Effector CD4-positive, alpha-beta T cell (primary cell): ENCODE measurements at regions not wholly inside any gene's neighbourhood (a gene's known extent, or its start where the extent isn't known, plus 50 kb on each side); places are given as distances from the start of the nearest gene placed in this dataset.
"Not testable (repeated sequence)": the region's sequence is repeated elsewhere in the genome, so short reads cannot be mapped to it uniquely, and the experiment has no call there.

Experiments used
- DNase-seq: peaks from one replicate; pipeline ENCODE4 v3.0.0-alpha.2; 2020

DNA sequence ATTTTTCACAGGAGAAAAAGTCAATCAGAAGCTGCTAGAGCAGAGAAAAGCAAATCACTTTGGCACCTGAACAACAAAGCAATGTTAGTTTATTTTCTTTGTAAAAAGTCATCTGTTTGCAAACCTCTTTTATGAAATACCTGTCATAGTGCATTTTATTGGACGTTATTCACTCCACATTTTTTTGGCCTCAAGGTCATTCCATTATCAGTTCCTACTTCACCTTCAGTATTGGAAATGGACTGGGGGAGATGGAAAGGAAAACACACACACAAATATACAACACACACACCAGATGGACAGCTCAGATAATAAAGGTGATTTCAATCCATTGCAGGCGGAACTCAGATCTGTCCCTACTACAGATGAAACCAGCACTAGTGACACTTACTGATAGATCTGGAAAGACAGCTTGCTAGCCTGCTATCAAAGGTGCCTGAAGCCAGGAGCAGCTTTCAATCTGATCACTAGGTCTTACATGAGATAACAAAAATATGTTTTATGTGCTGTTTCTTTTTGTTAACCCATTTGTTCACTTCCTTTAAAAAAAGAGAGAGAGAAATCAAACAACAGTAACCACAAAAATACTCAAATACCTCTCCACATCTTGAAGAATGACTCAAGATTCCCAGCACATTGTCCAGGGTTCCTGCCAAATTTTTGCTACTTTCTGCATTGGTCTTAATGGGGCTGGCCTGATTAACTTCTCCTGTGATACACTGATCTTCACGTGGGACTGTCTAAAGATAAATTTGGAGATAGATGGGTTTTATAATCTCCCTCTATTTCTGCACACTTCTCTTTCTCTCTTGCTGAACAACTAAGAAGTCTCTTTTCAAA is 844.3 kb upstream of the TENM4 start:
- DNase-seq, result no peak

DNA sequence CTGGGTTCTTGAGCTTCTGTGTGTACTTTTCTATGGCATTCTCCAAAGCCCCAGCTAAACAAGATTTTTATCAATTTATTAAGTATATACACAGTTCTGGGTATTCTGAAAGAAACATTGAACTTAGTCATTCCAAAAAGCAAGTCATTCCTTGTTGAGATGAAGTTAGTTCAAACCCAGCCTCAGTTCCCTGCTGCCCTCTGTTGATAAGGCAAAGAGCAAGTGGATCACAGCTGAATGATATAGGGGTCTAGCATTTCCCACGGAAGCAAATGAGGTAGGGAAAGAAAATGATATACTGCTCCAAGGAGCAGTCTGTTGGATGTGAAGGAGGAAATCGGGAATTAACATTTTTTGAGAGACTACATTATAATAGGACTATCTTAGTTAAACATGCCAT is 841.8 kb upstream of the TENM4 start:
- no peak for DNase-seq

DNA sequence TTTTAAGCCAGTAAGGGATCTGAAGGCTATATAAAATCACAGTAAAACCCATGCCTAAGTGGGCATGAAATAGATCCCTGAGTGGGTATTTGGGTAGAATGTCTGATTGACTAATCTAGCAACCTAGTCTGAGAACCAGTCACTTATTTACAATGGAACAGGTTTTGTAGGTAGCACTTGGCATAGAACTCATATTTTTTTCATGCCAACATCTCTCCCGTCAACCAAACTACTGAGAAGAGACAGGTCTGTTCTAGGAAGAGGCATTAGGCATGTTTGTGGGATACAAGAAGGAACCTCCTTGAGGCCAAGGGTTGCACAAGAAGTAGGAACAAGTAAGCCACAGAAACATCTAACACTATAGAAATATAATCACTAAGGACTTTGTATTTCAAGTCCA is 840.4 kb upstream of the TENM4 start:
- no peak for DNase-seq

DNA sequence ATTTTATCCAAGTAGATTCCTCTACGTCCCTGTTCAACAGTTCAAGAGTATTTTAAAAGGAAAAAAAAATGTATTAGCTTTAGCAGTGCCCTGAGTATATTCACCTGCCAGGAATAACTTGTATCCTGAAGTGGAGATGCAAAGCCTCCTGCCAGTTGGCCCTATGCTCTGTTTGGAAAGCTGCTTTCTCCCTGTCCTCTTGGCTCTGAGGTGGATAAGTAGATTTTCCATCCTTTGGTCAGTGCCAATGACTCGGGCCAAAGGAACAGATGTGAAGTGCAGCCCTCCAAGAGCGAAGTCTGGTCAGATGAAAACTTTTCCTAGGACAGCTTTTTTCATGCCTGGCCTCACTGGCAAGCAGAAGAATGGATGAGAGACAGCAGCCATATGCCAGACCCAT is 839.9 kb upstream of the TENM4 start:
- no peak for DNase-seq

DNA sequence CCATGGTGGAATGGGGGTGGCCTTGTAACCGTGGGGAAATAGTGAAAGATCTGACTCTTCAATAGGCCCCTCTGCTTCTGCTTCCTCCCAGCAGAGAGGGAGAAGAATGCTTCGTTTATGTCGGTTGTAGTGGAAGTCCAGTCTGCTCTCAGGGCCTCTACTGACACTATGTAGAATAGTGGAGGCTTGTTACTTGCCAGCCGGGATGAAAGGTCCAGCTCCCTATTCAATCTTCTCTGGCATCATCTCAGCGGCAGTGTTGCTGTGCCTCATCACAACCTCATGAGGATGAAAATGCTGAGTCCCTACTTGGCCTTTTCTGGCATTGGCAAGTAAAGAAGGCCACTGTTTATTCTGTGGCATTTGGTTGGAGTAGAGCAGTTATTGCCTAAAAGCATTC is 820.9 kb upstream of the TENM4 start:
- DNase-seq, result no peak

DNA sequence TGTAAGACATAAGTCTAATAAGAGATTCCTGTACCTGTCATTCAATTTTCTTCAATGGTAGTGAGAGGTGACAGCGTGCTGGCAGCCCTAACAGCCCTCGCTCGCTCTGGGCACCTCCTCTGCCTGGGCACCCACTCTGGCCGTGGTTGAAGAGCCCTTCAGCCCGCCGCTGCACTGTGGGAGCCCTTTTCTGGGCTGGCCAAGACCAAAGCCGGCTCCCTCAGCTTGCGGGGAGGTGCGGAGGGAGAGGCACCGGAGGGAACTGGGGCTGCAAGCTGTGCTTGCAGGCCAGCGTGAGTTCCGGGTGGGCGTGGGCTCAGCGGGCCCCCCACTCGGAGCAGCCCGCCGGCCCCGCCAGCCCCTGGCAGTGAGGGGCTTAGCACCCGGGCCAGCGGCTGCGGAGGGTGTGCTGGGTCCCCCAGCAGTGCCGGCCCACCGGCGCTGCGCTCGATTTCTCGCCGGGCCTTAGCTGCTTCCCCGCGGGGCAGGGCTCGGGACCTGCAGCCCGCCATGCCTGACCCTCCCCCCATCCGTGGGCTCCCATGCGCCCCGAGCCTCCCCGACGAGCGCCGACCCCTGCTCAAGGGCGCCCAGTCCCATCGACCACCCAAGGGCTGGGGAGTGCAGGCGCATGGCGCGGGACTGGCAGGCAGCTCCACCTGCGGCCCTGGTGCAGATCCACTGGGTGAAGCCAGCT is 816.6 kb upstream of the TENM4 start:
- DNase-seq, result not testable (repeated sequence)

DNA sequence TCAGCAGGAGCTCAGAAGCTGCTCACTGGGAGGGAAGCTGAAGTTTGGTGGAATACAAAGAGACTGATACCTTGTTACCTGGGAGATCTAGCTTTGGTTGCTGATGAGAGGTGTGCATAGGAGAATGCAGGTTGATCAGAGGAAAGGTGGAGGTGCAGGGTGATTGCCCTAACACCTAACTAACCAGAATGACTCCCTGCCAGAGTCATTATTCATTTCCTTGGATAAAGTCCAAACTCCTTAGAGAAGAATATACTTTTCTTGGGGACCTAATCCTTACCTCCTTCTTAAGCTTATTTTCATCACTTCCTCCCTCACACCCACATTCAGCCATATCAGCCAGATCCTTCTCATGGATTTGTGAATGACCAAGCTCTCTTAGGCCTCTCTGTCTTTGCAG is 814.2 kb upstream of the TENM4 start:
- no peak for DNase-seq

DNA sequence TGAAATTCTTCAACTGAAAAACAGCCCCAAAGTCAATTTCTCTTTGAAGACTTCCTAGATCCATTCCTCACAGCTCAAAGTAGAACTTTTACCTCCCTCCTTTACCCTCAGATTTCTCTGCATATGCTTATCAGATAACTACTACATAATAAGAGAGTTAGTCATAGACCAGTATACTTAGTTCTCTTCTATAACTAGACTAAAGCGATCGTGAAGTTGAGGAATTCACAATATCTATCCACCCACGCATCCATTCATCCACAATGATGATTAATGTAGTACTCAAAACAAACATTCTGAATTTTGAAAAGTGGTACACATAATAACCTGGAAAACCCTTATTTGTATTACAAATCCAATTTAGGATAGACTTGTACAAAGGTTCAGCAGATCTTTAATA is 800.9 kb upstream of the TENM4 start:
- DNase-seq, result no peak

DNA sequence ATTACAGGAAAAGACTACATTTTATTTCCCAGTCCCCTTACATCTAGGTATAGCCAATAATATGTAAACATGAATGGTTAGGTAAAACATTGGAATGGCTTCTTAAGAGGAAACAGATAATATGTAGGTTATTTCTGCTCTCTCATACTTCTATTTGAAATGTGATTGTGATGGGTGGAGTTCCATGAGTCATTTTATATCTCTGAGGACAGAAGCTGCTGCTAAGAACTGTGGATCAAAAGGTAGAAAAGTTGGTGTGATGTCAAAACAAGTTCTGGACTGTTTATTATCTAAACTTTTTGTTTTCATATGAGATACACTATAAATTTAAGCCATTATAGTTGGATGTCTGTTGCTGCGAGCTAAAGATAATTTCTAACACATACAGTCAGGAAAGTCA is 799.4 kb upstream of the TENM4 start:
- no peak for DNase-seq

DNA sequence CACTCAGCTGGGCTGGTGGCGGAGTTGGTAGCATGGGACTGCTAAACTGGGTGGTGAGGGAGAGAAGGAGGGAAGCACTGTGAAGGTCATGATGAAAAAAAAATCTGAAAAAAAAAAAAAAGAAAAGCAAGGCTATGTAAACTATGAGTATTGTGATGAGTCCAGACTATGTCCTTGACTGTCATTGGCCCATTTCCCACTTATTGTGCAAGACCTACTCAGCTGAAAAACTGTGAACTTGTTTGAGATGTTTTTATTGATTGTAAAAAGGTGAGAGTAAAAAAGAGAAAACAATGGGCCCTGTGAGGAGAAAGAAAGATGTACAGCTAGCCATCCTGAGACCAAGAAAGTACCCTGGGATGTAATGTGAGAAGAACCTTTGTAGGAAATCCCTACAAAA is 798.4 kb upstream of the TENM4 start:
- no peak for DNase-seq

DNA sequence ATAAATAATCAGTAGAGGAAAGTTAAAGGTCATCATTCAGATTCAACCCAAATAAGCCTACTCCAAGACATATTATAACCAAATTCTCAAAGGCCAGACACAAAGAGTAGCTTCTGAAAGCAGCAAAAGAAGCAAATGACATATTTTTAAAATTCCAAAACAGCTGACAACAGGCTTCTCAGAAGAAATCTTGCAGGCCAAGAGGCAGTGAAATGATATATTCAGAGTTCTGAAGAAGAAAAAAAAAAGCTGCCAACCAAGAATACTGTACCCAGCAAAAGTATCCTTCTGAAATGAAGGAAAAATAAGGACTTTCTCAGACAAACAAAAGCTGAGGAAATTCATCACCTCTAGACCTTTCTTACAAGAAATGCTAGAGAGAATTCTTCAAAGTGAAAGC is 787.1 kb upstream of the TENM4 start:
- DNase-seq, result no peak

DNA sequence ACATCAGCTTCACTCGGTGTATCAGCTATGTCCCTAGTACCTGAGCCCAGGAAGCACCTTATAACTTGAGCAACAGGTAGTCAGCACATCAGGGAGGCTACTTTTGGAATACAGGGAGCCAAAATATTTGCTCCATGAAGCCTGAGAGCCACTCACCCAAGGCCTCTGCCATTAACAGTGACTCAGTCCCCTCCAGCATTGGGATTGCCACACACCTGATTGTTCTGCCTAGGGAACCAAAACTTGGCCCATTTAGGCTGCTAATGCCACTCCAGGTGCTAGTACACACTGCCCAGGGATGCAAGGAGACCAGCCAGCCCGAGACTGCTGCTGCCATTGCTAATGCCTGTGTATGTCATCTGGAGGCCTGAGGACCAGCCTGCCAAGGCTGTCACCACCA is 773.6 kb upstream of the TENM4 start:
- no peak for DNase-seq

DNA sequence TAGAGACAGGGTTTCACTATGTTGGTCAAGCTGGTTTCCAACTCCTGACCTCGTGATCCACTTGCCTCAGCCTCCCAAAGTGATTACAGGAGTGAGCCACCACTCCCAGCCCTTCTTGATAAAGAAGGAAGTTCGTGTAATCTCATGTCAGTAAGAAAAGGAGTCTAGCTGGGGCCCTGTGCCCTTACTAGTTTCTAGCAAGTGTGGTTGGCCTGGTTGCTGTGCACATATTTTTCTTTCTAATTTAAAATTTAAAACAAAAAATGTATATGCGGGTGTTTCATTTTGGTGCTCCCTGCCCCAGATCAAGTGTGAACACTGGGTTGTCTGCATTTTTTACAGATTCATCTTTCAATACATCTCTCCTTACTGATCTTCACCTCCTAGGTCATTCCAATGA is 770.8 kb upstream of the TENM4 start:
- DNase-seq, result no peak

DNA sequence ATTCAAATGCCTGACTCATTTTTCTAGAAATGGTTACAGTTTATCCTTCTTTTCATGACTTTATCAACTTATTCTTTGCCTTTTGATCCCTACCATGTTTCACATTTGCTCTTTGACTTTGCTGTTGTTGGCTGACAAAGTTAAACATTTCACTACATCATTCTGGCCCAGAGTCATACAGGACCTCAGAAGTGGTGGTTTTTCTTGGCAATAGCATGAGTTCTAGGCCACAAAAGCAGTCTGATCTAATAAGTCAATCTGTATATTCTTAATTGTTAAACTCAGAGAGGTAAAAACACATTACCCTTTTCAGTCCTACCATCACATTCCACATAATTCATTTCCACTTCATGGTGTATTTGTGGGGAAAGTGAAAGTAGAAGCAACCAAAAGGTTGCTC is 763.2 kb upstream of the TENM4 start:
- DNase-seq, result no peak

DNA sequence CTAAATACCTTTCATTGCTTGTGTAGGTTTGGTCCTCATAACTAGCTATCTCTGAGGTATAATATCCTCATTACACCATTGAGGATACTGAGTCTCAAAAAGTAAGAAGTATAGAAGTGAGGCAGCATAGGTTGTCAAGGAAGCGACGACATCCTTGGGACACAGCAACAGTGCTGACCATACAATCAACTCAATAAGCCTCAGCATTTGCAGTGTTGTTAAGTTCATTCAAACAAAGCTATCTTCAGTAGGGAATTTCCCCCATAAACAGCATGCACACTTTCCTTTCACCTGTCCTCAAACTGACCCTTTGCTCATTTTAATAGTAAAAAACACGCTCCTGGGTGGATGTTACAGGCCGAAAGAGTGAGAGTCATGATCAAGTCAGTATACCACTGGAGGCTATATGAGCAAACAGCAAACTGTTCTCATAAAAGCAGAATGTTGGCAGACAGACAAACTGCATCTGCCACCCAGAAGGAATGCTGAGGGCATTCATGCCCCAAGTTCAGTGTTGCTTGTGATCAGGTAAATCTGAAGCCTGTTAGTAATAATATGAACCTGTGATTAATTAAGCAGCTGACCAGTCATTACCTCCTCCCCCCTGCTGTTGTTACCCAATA is 756.2 kb upstream of the TENM4 start:
- no peak for DNase-seq

DNA sequence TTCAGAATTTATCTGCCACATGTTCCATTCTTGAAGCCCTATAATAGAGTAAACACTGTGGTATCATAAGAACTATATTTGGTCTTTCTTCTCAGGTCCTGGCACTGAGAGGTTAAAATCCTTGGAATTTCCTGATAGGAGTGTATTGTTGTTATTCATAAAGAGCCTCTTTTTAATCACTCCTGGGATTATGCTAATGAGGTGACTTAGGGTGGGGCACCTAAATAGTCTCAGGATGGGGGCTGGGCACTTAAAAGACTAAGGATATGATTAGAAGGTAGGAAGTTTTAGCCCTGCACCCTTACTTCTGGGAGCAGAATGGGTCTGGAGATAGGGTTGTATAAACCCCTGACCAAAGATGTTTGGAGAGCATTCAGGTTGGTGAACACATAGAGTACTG is 755.2 kb upstream of the TENM4 start:
- no peak for DNase-seq

DNA sequence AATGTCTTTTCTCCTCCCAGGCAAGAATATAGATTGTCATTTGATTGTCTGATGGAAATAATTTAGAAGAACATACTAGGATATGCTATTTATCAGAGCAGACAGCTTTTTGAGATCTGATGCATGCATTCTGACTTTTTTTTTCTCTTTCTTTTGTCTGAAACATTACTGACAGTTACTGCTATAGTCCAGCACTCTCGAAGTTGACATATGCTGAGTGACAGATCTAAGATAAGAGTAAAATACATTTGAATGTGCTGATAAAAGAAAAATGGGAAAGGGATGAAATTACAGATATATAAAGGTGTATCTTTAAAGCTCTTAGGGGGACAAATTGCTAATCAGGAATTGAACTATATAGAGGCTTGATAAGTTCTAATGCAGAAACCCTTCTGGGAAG is 753.8 kb upstream of the TENM4 start:
- no peak for DNase-seq

DNA sequence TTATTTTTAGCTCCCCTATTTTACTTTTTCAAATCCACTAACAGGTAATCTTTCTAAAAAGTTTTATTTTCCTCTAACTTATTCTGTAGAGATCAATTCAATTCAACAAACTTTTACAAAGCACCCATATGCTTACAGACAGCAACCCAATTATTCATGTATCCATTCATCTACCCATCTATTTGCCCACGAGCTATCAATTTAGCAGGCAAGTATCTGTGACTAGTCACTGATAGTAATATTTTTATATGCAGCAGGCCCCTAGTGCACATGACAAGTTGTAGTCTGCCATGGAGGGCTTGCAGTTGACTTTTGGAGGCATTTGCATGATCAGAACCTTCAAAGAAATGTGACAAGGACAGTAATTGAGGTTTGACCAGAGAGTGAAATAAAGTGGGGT is 753.2 kb upstream of the TENM4 start:
- no peak for DNase-seq

DNA sequence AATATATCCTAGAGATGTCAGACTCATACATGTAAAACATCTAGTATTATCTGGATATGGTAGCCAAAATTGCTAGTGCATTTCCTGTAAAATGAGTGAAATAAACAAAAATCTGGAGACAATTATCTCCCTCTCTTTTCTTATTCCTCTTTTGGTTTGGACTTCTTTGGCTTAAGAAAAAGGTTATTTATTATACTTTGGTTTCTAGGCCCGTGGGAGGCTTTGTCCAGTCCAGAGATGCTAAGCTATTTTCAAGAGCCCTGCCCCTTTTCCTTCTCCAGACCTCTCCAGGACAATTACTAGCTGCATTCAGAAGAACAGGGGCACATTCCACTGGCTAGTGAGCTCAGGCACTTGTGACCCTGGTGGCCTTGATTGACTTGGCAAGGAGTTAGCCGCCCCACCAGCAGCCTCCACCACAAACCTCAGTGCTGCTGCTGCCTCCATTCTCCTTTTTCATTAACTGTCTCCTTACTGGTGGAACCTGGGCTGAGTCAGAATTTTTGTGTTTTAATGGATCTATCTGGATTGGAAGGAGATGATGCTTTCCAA is 747.3 kb upstream of the TENM4 start:
- DNase-seq, result no peak

DNA sequence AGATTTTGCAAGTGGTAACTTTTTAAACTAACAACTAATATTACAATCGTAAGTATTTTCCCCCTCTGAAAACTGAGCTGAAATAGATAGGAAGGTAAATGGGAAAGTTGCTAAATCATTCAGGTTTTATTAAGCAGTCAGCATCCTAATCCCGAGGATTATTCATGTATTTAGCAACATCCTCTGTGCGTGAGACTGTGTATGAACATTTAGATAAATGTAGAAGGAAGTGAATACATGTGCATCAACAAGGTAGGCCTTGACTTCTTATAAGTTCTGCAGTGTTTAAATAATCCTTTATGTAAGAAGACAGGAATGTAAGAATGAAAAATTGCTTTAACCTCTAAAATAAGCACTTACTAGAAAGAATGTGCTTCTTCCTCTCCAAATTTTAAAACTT is 745.9 kb upstream of the TENM4 start:
- no peak for DNase-seq

DNA sequence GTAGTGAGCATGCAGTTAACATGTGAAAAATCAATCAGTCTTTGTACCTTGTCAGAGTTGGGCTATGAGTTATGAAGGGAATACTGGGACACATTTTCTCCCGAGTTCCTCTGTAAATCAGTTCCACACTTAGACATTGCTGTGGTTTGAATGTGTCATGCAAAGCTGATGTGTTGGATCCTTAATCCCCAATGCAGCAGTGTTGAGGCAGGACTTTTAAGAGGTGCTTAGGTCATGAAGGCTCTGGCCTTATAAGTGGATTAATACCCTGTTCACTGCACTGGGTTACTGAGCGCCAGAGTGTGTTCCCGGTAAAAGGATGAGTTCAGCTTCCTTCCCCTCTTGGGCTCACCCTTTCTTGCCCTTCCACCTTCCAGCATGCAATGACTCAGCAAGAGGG is 742.1 kb upstream of the TENM4 start:
- DNase-seq, result no peak

DNA sequence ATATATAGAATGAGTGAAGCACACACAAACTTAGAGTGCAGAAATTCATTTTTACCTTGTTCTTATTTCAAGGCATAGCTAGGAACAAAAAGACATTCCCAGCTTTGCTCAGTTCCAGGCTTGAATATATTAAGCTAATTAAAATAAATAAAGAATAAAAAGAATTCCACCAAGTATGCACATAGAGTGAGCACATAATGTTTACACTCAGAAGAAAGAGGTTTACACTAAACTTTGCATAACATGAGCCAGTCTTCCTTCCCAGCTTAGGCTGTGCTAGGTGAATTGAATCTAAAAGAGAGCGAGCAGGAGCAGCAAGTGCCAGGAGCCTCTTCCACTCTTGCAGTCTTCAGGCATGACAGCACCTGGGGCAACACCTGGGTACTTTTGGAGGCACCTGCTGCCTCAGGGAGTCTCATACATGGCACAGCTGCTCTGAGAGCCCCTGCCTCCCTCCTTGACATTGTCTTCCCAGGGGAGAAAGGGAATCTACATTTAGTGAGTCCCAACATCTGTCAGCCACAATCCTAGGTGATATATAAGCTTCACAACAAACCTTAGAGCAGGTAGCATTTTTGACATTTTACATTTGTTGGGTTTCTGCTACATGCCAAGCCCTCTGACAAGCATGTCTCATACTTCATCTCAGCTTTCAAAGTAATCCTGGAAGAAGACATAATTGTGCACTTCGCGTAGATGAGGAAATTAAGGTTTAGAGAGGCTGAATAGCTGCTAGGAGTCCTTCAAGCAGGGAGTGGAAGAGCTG is 732.7 kb upstream of the TENM4 start:
- no peak for DNase-seq

DNA sequence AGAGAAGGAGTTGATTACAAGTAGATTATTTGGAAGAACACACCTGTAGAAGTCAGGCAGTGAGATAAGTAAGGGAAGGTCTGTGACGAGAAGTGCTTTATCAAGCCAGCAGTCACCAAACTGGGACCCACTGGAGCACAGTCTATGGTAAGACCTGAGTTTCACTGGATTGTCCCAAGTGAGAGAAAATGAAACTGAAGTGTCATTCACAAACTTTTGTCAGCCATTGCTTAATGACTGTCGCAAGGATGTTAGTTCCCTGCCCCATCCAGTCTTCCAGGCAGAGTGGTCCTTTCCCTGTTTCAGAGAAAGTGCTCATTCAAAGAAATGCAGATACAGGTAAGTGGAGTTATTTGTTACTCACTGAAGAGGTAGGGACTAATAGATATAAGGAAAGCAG is 728.0 kb upstream of the TENM4 start:
- no peak for DNase-seq
